ENCODE measurements at regions not wholly inside any gene's neighbourhood (a gene's known extent, or its start where the extent isn't known, plus 50 kb on each side); places are given as distances from the start of the nearest gene placed in this dataset.

DNA sequence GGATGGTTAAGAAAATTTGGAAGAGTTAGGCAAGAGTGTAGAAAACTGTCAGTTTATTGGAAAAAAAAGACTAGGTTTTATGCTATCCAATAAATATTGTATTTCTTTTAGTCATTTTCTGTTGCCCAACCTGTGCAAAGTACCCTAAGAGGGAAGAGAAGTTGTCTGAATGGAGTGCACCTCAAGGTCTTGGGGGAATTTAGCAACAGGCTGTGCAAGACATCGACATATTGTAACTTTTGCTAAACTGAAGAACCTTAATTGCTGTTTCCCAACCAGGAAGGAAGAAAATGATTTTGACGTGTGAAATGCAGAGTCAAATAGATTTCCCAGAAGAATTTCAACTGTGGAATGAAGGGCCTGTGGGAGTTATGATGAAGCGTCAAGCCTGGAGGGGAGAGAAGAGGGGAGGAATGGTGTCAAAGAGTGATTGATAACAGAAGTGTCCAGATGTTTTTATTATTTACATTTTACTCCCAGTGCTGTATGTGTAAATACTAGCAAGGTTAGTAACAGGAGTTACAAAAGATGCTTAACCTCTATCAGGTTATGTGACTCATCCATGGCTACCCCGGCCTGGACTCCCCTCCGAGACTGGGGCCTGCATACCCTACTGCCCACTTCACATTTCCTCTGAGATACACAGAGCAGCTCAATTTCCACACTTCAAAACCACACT lies 246.8 kb downstream of the MYLK4 start:
- intact Hi-C loops (cut with DNase I), result no loop called here

DNA sequence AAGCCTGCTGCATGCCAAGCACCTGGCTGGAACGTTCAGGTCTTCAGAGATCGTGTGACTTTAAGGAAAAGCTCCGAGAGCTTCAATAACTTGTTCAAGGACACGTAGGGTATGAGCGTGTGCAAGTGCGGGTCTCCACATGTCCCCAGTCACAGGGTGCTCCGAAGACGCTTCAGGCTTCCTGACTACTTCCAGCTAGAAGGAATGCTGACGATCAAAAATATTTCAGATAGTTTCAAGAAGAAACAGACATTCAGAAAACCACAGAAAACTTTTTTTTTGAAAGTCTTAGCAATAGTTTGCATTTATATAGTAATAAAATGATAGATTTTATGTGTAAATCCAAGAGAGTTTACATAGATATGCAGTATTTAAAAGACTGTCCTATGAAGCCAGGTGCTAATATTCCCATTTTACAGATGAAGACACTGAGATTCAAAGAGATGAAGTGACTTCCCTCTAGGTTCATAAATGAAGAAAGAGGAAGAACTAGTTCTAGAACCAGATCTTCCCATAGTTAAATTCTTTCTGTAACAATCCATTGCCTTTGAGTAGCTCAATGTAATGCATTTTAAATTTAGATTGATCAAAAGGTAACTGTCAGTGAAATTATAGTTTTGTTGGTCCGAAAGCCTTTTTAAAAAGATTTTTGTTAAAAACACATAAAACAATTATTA lies 247.6 kb downstream of the MYLK4 start:
- TF ChIP-seq POLR2A (IDR thresholded peaks at IDR 0.05) (no peak), EP300 (IDR thresholded peaks at IDR 0.05) (no peak)
- TF ChIP-seq, protein P1, sequence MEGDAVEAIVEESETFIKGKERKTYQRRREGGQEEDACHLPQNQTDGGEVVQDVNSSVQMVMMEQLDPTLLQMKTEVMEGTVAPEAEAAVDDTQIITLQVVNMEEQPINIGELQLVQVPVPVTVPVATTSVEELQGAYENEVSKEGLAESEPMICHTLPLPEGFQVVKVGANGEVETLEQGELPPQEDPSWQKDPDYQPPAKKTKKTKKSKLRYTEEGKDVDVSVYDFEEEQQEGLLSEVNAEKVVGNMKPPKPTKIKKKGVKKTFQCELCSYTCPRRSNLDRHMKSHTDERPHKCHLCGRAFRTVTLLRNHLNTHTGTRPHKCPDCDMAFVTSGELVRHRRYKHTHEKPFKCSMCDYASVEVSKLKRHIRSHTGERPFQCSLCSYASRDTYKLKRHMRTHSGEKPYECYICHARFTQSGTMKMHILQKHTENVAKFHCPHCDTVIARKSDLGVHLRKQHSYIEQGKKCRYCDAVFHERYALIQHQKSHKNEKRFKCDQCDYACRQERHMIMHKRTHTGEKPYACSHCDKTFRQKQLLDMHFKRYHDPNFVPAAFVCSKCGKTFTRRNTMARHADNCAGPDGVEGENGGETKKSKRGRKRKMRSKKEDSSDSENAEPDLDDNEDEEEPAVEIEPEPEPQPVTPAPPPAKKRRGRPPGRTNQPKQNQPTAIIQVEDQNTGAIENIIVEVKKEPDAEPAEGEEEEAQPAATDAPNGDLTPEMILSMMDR (IDR thresholded peaks at IDR 0.05), result no peak
- H3K4me1 ChIP-seq (ENCODE audit: insufficient read depth), result no peaks in the 10 kb centered on the region
- WGBS, 3 donors, result 45 to 68% (median 48%) methylated on average over 10 of the region's 10 CpGs
- no peaks in the 10 kb centered on the region for H3K9me3 ChIP-seq
- no peak for DNase-seq
- H3K36me3 ChIP-seq, result no peaks in the 10 kb centered on the region
- H3K27me3 ChIP-seq, result no peaks in the 10 kb centered on the region
- intact Hi-C loops (cut with DNase I), result no loop called here
- H3K27ac ChIP-seq, result no peak overlapping the region
- no peak overlapping the region for H3K4me3 ChIP-seq

More for the DNA sequence above, 246.8 kb downstream of the MYLK4 start:
- no peaks in the 10 kb centered on the region for H3K4me1 ChIP-seq (ENCODE audit: insufficient read depth)
- no peak for DNase-seq
- WGBS, 3 donors, result 13 to 18% (median 16%) methylated on average over 5 of the region's 5 CpGs
- no peaks in the 10 kb centered on the region for H3K9me3 ChIP-seq
- H3K27ac ChIP-seq, result no peak overlapping the region
- H3K36me3 ChIP-seq, result no peaks in the 10 kb centered on the region
- H3K4me3 ChIP-seq, result no peak overlapping the region
- TF ChIP-seq, protein P1 (IDR thresholded peaks at IDR 0.05), result no peak
- no peak for TF ChIP-seq POLR2A (IDR thresholded peaks at IDR 0.05)
- no peak for TF ChIP-seq EP300 (IDR thresholded peaks at IDR 0.05)
- no peaks in the 10 kb centered on the region for H3K27me3 ChIP-seq

DNA sequence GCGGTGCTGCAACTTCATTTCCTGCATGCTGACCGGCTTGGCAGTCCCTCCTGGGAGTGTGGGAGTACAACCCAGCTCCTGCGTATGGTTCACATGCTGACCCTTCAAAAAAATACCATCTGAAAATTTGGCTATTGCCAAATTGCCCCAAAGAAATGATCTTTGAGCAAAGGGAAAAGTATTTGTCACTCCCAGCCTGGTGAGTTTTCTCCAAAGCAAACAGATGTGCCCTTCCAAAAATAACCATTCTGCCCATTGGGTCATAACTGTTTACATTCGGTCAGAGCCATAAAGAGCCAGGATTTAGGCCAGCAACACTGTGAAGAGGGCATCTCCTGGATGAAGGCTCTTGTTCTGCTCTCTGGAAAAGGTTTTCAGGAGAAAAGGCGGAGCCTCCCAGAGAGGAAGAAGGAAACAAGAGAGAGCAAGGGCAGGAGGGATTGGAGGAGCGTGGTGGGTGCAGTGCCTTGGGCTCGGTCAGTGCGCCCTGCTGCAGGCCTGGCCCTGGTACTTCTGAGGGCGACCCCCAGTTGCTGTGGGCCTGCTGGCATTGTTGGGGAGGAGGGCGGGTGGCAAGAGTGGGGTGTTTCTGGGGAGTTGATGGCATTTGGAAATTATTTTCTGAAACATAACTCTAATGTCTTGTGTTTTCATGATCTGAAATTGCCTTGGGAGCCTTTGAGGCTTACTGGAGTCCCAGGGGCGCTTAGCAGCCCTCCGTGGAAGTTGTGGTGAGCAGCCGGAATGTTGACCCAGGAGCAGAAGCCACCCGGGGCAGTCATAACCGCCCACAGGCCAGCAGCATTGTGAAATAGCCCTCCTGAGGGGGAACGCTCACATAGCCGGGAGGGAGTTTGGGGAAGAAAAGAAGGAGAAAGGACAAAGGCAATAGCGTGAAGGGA lies 248.4 kb downstream of the MYLK4 start:
- Histone ChIP-seq H3K27me3 (no peaks in the 10 kb centered on the region), H3K9me3 (no peaks in the 10 kb centered on the region), H3K4me1 (ENCODE audit: insufficient read depth) (no peaks in the 10 kb centered on the region), H3K27ac (no peak overlapping the region), H3K4me3 (no peak overlapping the region), H3K36me3 (no peaks in the 10 kb centered on the region)
- DNase-seq, result no peak
- WGBS, 3 donors, result 77 to 80% (median 79%) methylated on average over 18 of the region's 18 CpGs
- TF ChIP-seq, protein P1 (IDR thresholded peaks at IDR 0.05), result no peak
- intact Hi-C loops (cut with DNase I), result no loop called here

DNA sequence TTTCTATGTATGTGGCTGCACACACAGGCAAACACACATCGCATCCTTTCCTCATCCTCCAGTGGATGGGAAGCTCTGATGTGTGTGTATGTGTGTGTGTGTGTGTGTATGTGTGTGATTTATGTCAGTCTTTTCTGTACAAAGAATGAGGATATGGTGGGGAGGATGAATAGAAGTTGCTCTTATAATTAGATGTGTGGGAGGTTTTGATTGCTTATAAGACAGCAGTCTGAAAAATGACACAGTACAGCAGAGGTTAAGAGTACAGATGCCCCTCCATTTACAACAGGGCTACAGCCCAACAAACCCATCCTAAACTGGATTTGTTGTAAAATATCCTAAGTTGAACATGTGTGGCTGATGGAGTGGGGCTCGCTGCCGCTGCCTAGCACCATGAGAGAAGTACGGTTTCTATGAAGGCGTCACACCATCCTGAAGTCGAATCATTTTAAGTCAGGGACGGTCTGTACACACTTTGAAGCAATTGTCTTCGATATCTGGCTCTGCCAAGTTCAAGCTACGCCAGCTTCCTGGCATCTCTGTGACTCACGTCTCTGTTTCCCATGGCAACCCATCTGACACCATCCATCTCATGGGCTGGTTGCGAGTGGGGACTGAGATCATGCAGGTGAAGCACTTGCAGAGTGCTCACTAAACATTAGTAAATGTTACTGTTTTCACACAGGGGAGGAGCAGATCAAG lies 252.6 kb downstream of the MYLK4 start:
- H3K27me3 ChIP-seq, result no peaks in the 10 kb centered on the region
- H3K4me1 ChIP-seq (ENCODE audit: insufficient read depth), result no peaks in the 10 kb centered on the region
- DNase-seq, result no peak
- intact Hi-C loops (cut with DNase I), result no loop called here
- TF ChIP-seq EP300 (IDR thresholded peaks at IDR 0.05) (no peak), POLR2A (IDR thresholded peaks at IDR 0.05) (no peak)
- TF ChIP-seq, protein P1 (IDR thresholded peaks at IDR 0.05), result no peak
- no peak overlapping the region for H3K27ac ChIP-seq
- WGBS, 3 donors, result 89 to 90% (median 89%) methylated on average over 11 of the region's 11 CpGs
- no peak overlapping the region for H3K4me3 ChIP-seq
- H3K36me3 ChIP-seq, result no peaks in the 10 kb centered on the region
- H3K9me3 ChIP-seq, result no peaks in the 10 kb centered on the region
